ENCODE measurements at regions not wholly inside any gene's neighbourhood (a gene's known extent, or its start where the extent isn't known, plus 50 kb on each side); places are given as distances from the start of the nearest gene placed in this dataset.

DNA sequence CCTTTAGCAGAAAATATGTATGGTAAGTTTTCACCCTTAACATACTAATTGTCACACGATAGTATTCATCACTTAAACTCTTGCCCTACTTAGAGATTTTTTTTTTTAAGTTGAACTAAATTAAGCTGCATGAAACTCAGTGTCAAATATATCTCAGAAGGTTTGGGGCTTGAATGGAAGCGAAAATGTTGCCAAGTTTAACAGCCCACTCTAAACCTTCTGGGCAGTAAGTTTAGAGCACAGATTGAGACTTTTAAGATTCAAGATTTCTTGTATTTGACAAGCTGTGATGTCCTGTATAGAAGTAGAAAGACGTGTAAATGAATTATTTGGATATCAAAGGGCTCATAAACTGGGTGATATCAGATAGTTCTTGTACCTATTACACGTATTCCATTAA is 287.3 kb upstream of the FLRT2 start:
- DNase-seq: no peak
- Histone ChIP-seq H3K4me3 (no peak overlapping the region), H3K9me3 (no peaks in the 10 kb centered on the region), H3K27ac (no peak overlapping the region), H3K36me3 (no peaks in the 10 kb centered on the region), H3K4me1 (no peaks in the 10 kb centered on the region), H3K27me3 (no peaks in the 10 kb centered on the region)
- WGBS (ENCODE audit: insufficient coverage, low coverage, low lambda C conversion rate, missing lambda C conversion rate): 38% methylated on average over 4 of the region's 4 CpGs
- ATAC-seq: no peak
- intact Hi-C loops (cut with DNase I): no loop called here
- TF ChIP-seq, protein P1, sequence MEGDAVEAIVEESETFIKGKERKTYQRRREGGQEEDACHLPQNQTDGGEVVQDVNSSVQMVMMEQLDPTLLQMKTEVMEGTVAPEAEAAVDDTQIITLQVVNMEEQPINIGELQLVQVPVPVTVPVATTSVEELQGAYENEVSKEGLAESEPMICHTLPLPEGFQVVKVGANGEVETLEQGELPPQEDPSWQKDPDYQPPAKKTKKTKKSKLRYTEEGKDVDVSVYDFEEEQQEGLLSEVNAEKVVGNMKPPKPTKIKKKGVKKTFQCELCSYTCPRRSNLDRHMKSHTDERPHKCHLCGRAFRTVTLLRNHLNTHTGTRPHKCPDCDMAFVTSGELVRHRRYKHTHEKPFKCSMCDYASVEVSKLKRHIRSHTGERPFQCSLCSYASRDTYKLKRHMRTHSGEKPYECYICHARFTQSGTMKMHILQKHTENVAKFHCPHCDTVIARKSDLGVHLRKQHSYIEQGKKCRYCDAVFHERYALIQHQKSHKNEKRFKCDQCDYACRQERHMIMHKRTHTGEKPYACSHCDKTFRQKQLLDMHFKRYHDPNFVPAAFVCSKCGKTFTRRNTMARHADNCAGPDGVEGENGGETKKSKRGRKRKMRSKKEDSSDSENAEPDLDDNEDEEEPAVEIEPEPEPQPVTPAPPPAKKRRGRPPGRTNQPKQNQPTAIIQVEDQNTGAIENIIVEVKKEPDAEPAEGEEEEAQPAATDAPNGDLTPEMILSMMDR (IDR thresholded peaks at IDR 0.05): no peak
- TF ChIP-seq POLR2A (IDR thresholded peaks at IDR 0.05): no peak

GRCh38 chr14:85243321-85243720 is 286.6 kb upstream of the FLRT2 start:
- intact Hi-C loops (cut with DNase I): no loop called here
- H3K36me3 ChIP-seq: no peaks in the 10 kb centered on the region
- TF ChIP-seq POLR2A (IDR thresholded peaks at IDR 0.05): no peak
- TF ChIP-seq, protein P1 (IDR thresholded peaks at IDR 0.05): no peak
- ATAC-seq (no peak), DNase-seq (no peak)
- no peak overlapping the region for H3K27ac ChIP-seq
- H3K9me3 ChIP-seq: no peaks in the 10 kb centered on the region
- 29% methylated on average over 1 of the region's 1 CpG for WGBS (ENCODE audit: insufficient coverage, low coverage, low lambda C conversion rate, missing lambda C conversion rate)
- no peak overlapping the region for H3K4me3 ChIP-seq
- H3K4me1 ChIP-seq: no peaks in the 10 kb centered on the region
- no peaks in the 10 kb centered on the region for H3K27me3 ChIP-seq

DNA sequence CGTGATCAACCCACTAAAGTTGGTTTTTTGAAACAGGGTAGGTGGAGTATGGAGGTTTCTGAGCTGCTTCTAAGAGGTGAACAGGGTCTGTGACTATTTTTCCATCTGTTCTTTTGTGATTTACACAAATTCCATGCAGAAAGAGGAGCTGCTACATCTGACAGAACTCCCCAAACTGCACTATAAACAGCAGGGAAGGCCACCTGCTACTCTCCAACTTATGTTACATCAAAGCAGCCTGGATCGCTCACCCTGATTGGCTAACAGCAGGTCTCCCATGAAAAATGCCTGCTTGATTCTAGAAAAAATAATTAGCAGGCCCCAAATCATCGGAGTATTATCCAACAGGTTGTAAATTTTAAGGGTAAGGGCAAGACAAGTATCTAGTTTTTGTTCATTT is 282.9 kb upstream of the FLRT2 start:
- WGBS (ENCODE audit: insufficient coverage, low coverage, low lambda C conversion rate, missing lambda C conversion rate): 90% methylated on average over 3 of the region's 3 CpGs
- no peak for ATAC-seq
- DNase-seq: no peak
- TF ChIP-seq, protein P1 (IDR thresholded peaks at IDR 0.05): no peak
- no peak for TF ChIP-seq POLR2A (IDR thresholded peaks at IDR 0.05)
- Histone ChIP-seq H3K27ac (no peak overlapping the region), H3K27me3 (no peaks in the 10 kb centered on the region), H3K9me3 (no peaks in the 10 kb centered on the region), H3K4me3 (no peak overlapping the region), H3K4me1 (no peaks in the 10 kb centered on the region), H3K36me3 (no peaks in the 10 kb centered on the region)
- intact Hi-C loops (cut with DNase I): no loop called here

DNA sequence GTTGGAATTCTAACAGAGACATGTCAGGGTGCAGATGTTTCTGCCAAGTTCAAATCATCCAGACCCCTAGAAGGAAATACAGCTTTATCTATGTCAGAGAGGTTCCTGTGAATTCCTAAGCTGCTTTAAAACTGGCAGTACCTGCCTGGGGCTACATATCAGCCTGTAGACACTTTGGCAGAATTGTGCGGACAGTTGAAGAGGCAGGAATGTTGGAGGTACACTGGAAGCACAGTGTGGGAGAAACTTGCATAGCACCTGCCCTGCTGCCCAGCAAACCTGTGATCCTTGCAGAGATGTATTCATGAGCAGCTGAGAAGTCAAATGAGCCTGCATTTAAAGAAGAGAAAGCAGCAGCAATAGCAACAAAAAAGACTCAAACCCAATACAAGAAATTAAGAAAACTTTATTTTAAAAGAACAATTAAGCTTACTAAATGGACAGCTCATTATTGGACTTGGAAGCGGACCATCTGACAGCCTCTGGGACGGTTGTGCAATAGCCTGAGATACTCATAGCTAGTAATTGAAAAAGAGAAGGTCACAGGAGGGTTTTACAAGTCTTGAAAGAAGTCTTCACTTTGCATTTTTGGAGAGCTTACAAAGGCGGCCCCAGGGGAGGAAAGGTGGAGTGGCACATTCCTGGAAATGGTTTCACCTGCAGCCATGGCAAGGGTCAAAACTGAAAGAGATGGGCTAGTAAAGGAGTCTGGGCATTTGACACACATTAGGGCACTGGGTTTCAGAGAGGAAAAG is 280.9 kb upstream of the FLRT2 start:
- Histone ChIP-seq H3K4me1 (no peaks in the 10 kb centered on the region), H3K36me3 (no peaks in the 10 kb centered on the region), H3K4me3 (no peak overlapping the region), H3K27me3 (no peaks in the 10 kb centered on the region), H3K9me3 (no peaks in the 10 kb centered on the region), H3K27ac (no peak overlapping the region)
- TF ChIP-seq, protein P1 (IDR thresholded peaks at IDR 0.05): no peak
- no peak for TF ChIP-seq POLR2A (IDR thresholded peaks at IDR 0.05)
- 64% methylated on average over 4 of the region's 4 CpGs for WGBS (ENCODE audit: insufficient coverage, low coverage, low lambda C conversion rate, missing lambda C conversion rate)
- intact Hi-C loops (cut with DNase I): no loop called here
- no peak for DNase-seq
- no peak for ATAC-seq
